Endothelial cell (in vitro differentiated cells): ENCODE measurements at regions not wholly inside any gene's neighbourhood (a gene's known extent, or its start where the extent isn't known, plus 50 kb on each side); places are given as distances from the start of the nearest gene placed in this dataset.
"Not testable (repeated sequence)": the region's sequence is repeated elsewhere in the genome, so short reads cannot be mapped to it uniquely, and the experiment has no call there.

Experiments used
- DNase-seq: peaks from one replicate; pipeline ENCODE4 v3.0.0; 2021; ENCODE audit warnings: low spot score
- H3K27ac Mint-ChIP-seq: one replicate; pipeline ENCODE4 v1.8.0; 2021; ENCODE audit warnings: mixed read lengths, inconsistent platforms; ENCODE audit not compliant: unreplicated experiment
- H3K27me3 Mint-ChIP-seq: one replicate; pipeline ENCODE4 v1.8.0; 2021; ENCODE audit warnings: mild to moderate bottlenecking, moderate library complexity, mixed read lengths, inconsistent platforms; ENCODE audit not compliant: unreplicated experiment
- H3K36me3 Mint-ChIP-seq: one replicate; pipeline ENCODE4 v1.8.0; 2021; ENCODE audit warnings: mild to moderate bottlenecking, low read depth, mixed read lengths, inconsistent platforms; ENCODE audit not compliant: unreplicated experiment
- H3K4me1 Mint-ChIP-seq: one replicate; pipeline ENCODE4 v1.8.0; 2021; ENCODE audit warnings: mild to moderate bottlenecking, mixed read lengths, inconsistent platforms; ENCODE audit not compliant: unreplicated experiment
- H3K4me3 Mint-ChIP-seq: one replicate; pipeline ENCODE4 v1.8.0; 2021; ENCODE audit warnings: mild to moderate bottlenecking, mixed read lengths, inconsistent platforms; ENCODE audit not compliant: unreplicated experiment
- H3K9me3 Mint-ChIP-seq: one replicate; pipeline ENCODE4 v1.8.0; 2021; ENCODE audit warnings: mixed read lengths, inconsistent platforms; ENCODE audit not compliant: unreplicated experiment
- TF ChIP-seq, protein P1 (sequence below): fragments of 200-600 bp; sonication (generic); IDR thresholded peaks from one replicate; pipeline ENCODE4 v1.5.0; 2021; ENCODE audit warnings: antibody characterized with exemption; ENCODE audit not compliant: unreplicated experiment

DNA sequence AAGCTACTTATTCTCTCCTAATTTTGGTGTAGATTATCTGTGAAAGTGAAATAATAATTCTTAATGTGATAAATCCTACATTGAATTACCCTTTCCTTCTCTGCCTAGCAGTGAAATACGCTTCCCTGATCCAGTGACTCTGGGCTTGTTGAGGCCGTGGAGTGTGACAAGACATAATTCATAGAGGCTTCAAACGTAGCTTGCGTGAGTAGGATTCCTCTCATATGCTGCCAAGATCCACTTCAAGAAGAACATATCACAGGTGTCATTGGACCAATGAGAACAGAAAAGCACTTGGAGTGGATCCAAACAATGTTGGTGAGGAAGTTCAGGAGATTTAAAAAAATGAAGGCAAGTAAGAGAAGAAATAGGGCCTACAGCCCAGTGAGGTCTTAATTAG, 221.3 kb upstream of the TMEFF2 start:
- TF ChIP-seq, protein P1, sequence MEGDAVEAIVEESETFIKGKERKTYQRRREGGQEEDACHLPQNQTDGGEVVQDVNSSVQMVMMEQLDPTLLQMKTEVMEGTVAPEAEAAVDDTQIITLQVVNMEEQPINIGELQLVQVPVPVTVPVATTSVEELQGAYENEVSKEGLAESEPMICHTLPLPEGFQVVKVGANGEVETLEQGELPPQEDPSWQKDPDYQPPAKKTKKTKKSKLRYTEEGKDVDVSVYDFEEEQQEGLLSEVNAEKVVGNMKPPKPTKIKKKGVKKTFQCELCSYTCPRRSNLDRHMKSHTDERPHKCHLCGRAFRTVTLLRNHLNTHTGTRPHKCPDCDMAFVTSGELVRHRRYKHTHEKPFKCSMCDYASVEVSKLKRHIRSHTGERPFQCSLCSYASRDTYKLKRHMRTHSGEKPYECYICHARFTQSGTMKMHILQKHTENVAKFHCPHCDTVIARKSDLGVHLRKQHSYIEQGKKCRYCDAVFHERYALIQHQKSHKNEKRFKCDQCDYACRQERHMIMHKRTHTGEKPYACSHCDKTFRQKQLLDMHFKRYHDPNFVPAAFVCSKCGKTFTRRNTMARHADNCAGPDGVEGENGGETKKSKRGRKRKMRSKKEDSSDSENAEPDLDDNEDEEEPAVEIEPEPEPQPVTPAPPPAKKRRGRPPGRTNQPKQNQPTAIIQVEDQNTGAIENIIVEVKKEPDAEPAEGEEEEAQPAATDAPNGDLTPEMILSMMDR = no peak
- H3K27me3 Mint-ChIP-seq = no peaks in the 10 kb centered on the region
- H3K36me3 Mint-ChIP-seq = no peaks in the 10 kb centered on the region
- no peaks in the 10 kb centered on the region for H3K9me3 Mint-ChIP-seq
- DNase-seq = no peak
- H3K27ac Mint-ChIP-seq = no peak overlapping the region
- no peak overlapping the region for H3K4me3 Mint-ChIP-seq
- no peaks in the 10 kb centered on the region for H3K4me1 Mint-ChIP-seq

DNA sequence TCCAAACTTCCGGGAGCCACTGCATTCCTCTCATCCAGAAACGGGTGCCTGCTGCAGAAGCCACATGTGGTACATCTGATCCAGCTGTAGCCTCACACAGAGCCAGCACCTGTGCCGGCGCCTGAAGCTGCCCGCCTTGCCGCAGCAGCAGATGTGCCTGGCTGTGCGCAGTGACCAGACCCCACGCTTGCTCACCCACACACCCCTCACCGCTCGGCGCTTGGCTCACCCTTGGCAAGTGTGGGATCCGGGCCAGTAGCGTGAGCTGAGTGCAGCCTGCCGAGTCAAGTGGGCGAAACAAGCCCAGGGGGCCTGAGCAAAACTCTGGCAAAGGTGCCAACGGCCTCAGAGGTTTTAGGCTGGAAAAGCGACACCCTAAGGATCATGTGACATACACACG, 220.1 kb upstream of the TMEFF2 start:
- Mint-ChIP-seq H3K4me3 (no peak overlapping the region), H3K27ac (no peak overlapping the region), H3K9me3 (no peaks in the 10 kb centered on the region), H3K27me3 (no peaks in the 10 kb centered on the region), H3K36me3 (no peaks in the 10 kb centered on the region), H3K4me1 (no peaks in the 10 kb centered on the region)
- no peak for DNase-seq
- TF ChIP-seq, protein P1 = no peak

DNA sequence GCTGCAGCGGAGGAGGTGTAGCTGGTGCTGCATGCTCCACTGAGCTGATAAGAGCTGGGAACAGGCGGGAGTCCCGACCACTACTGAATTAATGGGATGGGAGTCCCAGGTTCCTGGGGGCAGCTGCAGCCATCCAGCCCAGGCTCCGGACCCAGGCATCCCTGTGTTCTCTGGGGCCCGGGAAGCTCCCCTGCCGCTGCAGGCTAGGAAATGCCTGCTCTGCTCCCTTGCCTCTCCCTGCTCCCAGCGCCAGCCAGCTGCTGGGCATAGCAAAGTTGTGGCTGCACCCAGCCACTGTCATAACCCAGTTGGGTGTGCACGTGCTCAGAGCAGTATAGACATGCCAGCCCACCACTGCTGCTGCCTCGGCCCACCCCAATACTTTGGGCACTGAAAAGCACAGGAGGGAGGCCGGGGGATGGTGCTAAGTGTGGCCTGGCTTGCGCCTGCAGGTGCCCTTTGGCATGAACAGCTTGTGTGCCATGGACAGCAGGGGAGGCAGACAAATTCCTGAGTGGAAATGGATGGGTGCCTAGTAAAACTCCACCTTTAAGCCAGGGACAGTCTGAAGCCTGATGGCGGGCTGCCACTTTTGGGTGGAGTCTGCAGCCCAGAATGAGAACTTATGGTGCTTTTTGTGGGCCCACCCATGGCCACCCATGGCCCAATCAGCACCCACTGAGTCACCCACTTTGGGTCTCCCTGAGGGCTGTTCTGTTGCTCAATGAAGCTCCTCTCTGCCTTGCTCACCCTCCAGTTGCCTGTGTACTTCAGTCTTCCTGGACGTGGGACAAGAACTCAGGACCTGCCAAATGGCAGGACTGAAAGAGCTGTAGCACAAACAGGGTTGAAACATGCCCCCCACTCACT, 219.3 kb upstream of the TMEFF2 start:
- DNase-seq = no peak

DNA sequence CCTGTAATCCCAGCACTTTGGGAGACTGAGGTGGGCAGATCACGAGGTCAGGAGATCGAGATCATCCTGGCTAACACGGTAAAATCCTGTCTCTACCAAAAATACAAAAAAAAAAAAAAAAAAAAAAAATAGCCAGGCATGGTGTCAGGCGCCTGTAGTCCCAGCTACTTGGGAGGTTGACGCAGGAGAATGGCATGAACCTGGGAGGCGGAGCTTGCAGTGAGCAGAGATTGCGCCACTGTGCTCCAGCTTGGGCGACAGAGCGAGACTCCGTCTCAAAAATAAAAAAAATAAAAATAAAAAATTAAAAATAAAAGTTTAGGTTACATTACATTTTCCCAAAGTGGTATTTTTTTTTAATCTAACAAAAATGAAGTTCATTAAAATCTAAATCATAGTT, 218.1 kb upstream of the TMEFF2 start:
- H3K4me3 Mint-ChIP-seq, H3K4me1 Mint-ChIP-seq, H3K36me3 Mint-ChIP-seq, DNase-seq, H3K27ac Mint-ChIP-seq, H3K9me3 Mint-ChIP-seq, H3K27me3 Mint-ChIP-seq: not testable (repeated sequence)

More for the DNA sequence above, 219.3 kb upstream of the TMEFF2 start:
- no peaks in the 10 kb centered on the region for H3K27me3 Mint-ChIP-seq
- H3K9me3 Mint-ChIP-seq = no peaks in the 10 kb centered on the region
- no peak overlapping the region for H3K4me3 Mint-ChIP-seq
- no peaks in the 10 kb centered on the region for H3K4me1 Mint-ChIP-seq
- H3K27ac Mint-ChIP-seq = no peak overlapping the region
- TF ChIP-seq, protein P1 = no peak
- H3K36me3 Mint-ChIP-seq = no peaks in the 10 kb centered on the region

DNA sequence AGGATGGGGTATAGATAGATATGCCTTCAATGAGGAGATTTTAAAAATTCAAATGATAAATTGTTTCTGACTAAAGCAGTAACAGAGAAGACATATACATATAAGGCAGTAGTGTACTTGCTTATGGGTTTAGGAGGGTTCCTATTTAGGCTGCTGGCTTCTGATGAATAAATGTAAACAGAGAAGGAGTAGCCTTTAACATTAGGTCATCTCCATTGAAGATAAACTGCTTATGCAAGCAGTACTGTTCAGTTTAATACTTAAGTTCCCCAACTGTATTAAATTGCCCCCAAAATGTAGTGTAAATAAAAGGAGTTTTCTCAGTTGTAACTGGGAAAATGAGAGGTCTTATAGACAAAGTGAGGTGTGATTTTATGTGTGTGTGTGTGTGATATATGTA, 217.7 kb upstream of the TMEFF2 start:
- no peaks in the 10 kb centered on the region for H3K36me3 Mint-ChIP-seq
- no peak overlapping the region for H3K4me3 Mint-ChIP-seq
- H3K27me3 Mint-ChIP-seq = no peaks in the 10 kb centered on the region
- H3K9me3 Mint-ChIP-seq = no peaks in the 10 kb centered on the region
- TF ChIP-seq, protein P1 = no peak
- no peak overlapping the region for H3K27ac Mint-ChIP-seq
- H3K4me1 Mint-ChIP-seq = no peaks in the 10 kb centered on the region
- DNase-seq = no peak
